Activated naive CD4-positive, alpha-beta T cell treated with anti-CD3 and anti-CD28 coated beads, Interleukin-2, amount 10 ng/mL, durations not matched to agents 7 days and 5 days (primary cell): ENCODE measurements at regions not wholly inside any gene's neighbourhood (a gene's known extent, or its start where the extent isn't known, plus 50 kb on each side); places are given as distances from the start of the nearest gene placed in this dataset.

Source experiments
- CTCF ChIA-PET: fragments of 350-600 bp; sonication (Branson Sonifier 250); formaldehyde crosslinking; loops from one replicate; lab custom pipeline; 2021; ENCODE audit warnings: antibody characterized with exemption; lab: Charles Lee
- DNase-seq: peaks from one replicate; pipeline ENCODE4 v3.0.0-alpha.2; 2020
- H3K27ac Mint-ChIP-seq: one replicate; pipeline ENCODE4 v1.8.0; 2021; ENCODE audit warnings: mild to moderate bottlenecking, moderate library complexity, mixed read lengths
- H3K27me3 Mint-ChIP-seq: one replicate; pipeline ENCODE4 v1.8.0; 2021; ENCODE audit warnings: mild to moderate bottlenecking, mixed read lengths
- H3K36me3 Mint-ChIP-seq: one replicate; pipeline ENCODE4 v1.8.0; 2021; ENCODE audit warnings: mixed read lengths
- H3K4me1 Mint-ChIP-seq: one replicate; pipeline ENCODE4 v1.8.0; 2021; ENCODE audit warnings: mixed read lengths
- H3K4me3 Mint-ChIP-seq: one replicate; pipeline ENCODE4 v1.8.0; 2021; ENCODE audit warnings: mild to moderate bottlenecking, moderate library complexity, mixed read lengths
- H3K9me3 Mint-ChIP-seq: one replicate; pipeline ENCODE4 v1.8.0; 2021; ENCODE audit warnings: mixed read lengths

- Mint-ChIP-seq H3K27ac (no peak overlapping the region), H3K4me3 (no peak overlapping the region), H3K27me3 (no peaks in the 10 kb centered on the region), H3K9me3 (peaks cover 3% of the 10 kb centered on the region), H3K4me1 (no peaks in the 10 kb centered on the region), H3K36me3 (no peaks in the 10 kb centered on the region)
- DNase-seq: no peak
- CTCF ChIA-PET: interaction anchor here (0.5 kb wide), 1 partner anchor 32 kb away, joined by 3 read pairs; no protein-coding TSS in a partner anchor
These were observed 192.3 kb upstream of the RBMS3 start for GRCh38 chr3:29088579-29088978.

- no peak overlapping the region for H3K27ac Mint-ChIP-seq
- DNase-seq: no peak
- CTCF ChIA-PET: no interaction called here
These were observed 189.8 kb upstream of the RBMS3 start for GRCh38 chr3:29090912-29091597.

GRCh38 chr3:29091599-29092189 lies 189.2 kb upstream of the RBMS3 start:
- DNase-seq: no peak
- H3K9me3 Mint-ChIP-seq: peaks cover 8% of the 10 kb centered on the region
- H3K36me3 Mint-ChIP-seq: no peaks in the 10 kb centered on the region
- no peaks in the 10 kb centered on the region for H3K27me3 Mint-ChIP-seq
- CTCF ChIA-PET: no interaction called here
- H3K27ac Mint-ChIP-seq: no peak overlapping the region
- H3K4me3 Mint-ChIP-seq: no peak overlapping the region
- H3K4me1 Mint-ChIP-seq: no peaks in the 10 kb centered on the region

More at GRCh38 chr3:29090912-29091597, 189.8 kb upstream of the RBMS3 start:
- no peaks in the 10 kb centered on the region for H3K27me3 Mint-ChIP-seq
- no peaks in the 10 kb centered on the region for H3K36me3 Mint-ChIP-seq
- H3K4me3 Mint-ChIP-seq: no peak overlapping the region
- H3K9me3 Mint-ChIP-seq: peaks cover 8% of the 10 kb centered on the region
- H3K4me1 Mint-ChIP-seq: no peaks in the 10 kb centered on the region

GRCh38 chr3:29092348-29092747 lies 188.5 kb upstream of the RBMS3 start:
- CTCF ChIA-PET: no interaction called here
- Mint-ChIP-seq H3K4me3 (no peak overlapping the region), H3K27ac (no peak overlapping the region), H3K9me3 (peaks cover 10% of the 10 kb centered on the region), H3K27me3 (no peaks in the 10 kb centered on the region), H3K36me3 (no peaks in the 10 kb centered on the region), H3K4me1 (no peaks in the 10 kb centered on the region)
- no peak for DNase-seq

- CTCF ChIA-PET: no interaction called here
- H3K27me3 Mint-ChIP-seq: no peaks in the 10 kb centered on the region
- no peaks in the 10 kb centered on the region for H3K36me3 Mint-ChIP-seq
- no peaks in the 10 kb centered on the region for H3K4me1 Mint-ChIP-seq
- peaks cover 19% of the 10 kb centered on the region for H3K9me3 Mint-ChIP-seq
- DNase-seq: no peak
- no peak overlapping the region for H3K27ac Mint-ChIP-seq
- no peak overlapping the region for H3K4me3 Mint-ChIP-seq
These were observed 181.6 kb upstream of the RBMS3 start for GRCh38 chr3:29099296-29099695.

GRCh38 chr3:29099775-29100174 lies 181.1 kb upstream of the RBMS3 start:
- no peak overlapping the region for H3K4me3 Mint-ChIP-seq
- H3K27me3 Mint-ChIP-seq: no peaks in the 10 kb centered on the region
- DNase-seq: no peak
- no peaks in the 10 kb centered on the region for H3K36me3 Mint-ChIP-seq
- no peak overlapping the region for H3K27ac Mint-ChIP-seq
- H3K9me3 Mint-ChIP-seq: peaks cover 15% of the 10 kb centered on the region
- CTCF ChIA-PET: no interaction called here
- no peaks in the 10 kb centered on the region for H3K4me1 Mint-ChIP-seq

- CTCF ChIA-PET: no interaction called here
- Mint-ChIP-seq H3K4me1 (no peaks in the 10 kb centered on the region), H3K9me3 (peaks cover 15% of the 10 kb centered on the region), H3K27ac (no peak overlapping the region), H3K27me3 (no peaks in the 10 kb centered on the region), H3K36me3 (no peaks in the 10 kb centered on the region), H3K4me3 (no peak overlapping the region)
- DNase-seq: no peak
These were observed 180.6 kb upstream of the RBMS3 start for GRCh38 chr3:29100292-29100691.

- Mint-ChIP-seq H3K27ac (no peak overlapping the region), H3K36me3 (no peaks in the 10 kb centered on the region), H3K9me3 (no peaks in the 10 kb centered on the region), H3K27me3 (no peaks in the 10 kb centered on the region), H3K4me3 (no peak overlapping the region), H3K4me1 (no peaks in the 10 kb centered on the region)
- DNase-seq: no peak
- CTCF ChIA-PET: no interaction called here
These were observed 152.9 kb upstream of the RBMS3 start for GRCh38 chr3:29128001-29128400.

- Mint-ChIP-seq H3K27me3 (no peaks in the 10 kb centered on the region), H3K36me3 (no peaks in the 10 kb centered on the region), H3K9me3 (no peaks in the 10 kb centered on the region), H3K4me3 (no peak overlapping the region), H3K27ac (no peak overlapping the region), H3K4me1 (no peaks in the 10 kb centered on the region)
- DNase-seq: no peak
- CTCF ChIA-PET: no interaction called here
These were observed 143.3 kb upstream of the RBMS3 start for GRCh38 chr3:29137601-29138000.

- no peaks in the 10 kb centered on the region for H3K4me1 Mint-ChIP-seq
- no peak overlapping the region for H3K27ac Mint-ChIP-seq
- no peaks in the 10 kb centered on the region for H3K36me3 Mint-ChIP-seq
- no peaks in the 10 kb centered on the region for H3K27me3 Mint-ChIP-seq
- H3K9me3 Mint-ChIP-seq: no peaks in the 10 kb centered on the region
- no peak overlapping the region for H3K4me3 Mint-ChIP-seq
- CTCF ChIA-PET: no interaction called here
- DNase-seq: no peak
These were observed 142.7 kb upstream of the RBMS3 start for GRCh38 chr3:29138171-29138570.

- H3K4me3 Mint-ChIP-seq: no peak overlapping the region
- DNase-seq: no peak
- H3K4me1 Mint-ChIP-seq: no peaks in the 10 kb centered on the region
- peaks cover 3% of the 10 kb centered on the region for H3K27me3 Mint-ChIP-seq
- H3K36me3 Mint-ChIP-seq: no peaks in the 10 kb centered on the region
- H3K9me3 Mint-ChIP-seq: no peaks in the 10 kb centered on the region
- no peak overlapping the region for H3K27ac Mint-ChIP-seq
- CTCF ChIA-PET: no interaction called here
These were observed 140.2 kb upstream of the RBMS3 start for GRCh38 chr3:29140666-29141065.

GRCh38 chr3:29141197-29141917 lies 139.5 kb upstream of the RBMS3 start:
- Mint-ChIP-seq H3K9me3 (no peaks in the 10 kb centered on the region), H3K27me3 (peaks cover 3% of the 10 kb centered on the region), H3K4me1 (no peaks in the 10 kb centered on the region), H3K36me3 (no peaks in the 10 kb centered on the region), H3K27ac (no peak overlapping the region), H3K4me3 (no peak overlapping the region)
- CTCF ChIA-PET: no interaction called here
- DNase-seq: no peak

GRCh38 chr3:29141918-29142275 lies 139.0 kb upstream of the RBMS3 start:
- Mint-ChIP-seq H3K36me3 (no peaks in the 10 kb centered on the region), H3K9me3 (no peaks in the 10 kb centered on the region), H3K4me3 (no peak overlapping the region), H3K27me3 (peaks cover 3% of the 10 kb centered on the region), H3K4me1 (no peaks in the 10 kb centered on the region), H3K27ac (no peak overlapping the region)
- CTCF ChIA-PET: no interaction called here
- DNase-seq: no peak

- DNase-seq: no peak
- Mint-ChIP-seq H3K27me3 (peaks cover 3% of the 10 kb centered on the region), H3K4me1 (no peaks in the 10 kb centered on the region), H3K9me3 (no peaks in the 10 kb centered on the region), H3K4me3 (no peak overlapping the region), H3K27ac (no peak overlapping the region), H3K36me3 (no peaks in the 10 kb centered on the region)
- CTCF ChIA-PET: no interaction called here
These were observed 137.7 kb upstream of the RBMS3 start for GRCh38 chr3:29143151-29143550.

GRCh38 chr3:29144361-29144760 lies 136.5 kb upstream of the RBMS3 start:
- CTCF ChIA-PET: no interaction called here
- H3K9me3 Mint-ChIP-seq: no peaks in the 10 kb centered on the region

More at GRCh38 chr3:29144361-29144760, 136.5 kb upstream of the RBMS3 start:
- Mint-ChIP-seq H3K4me3 (no peak overlapping the region), H3K27me3 (peaks cover 3% of the 10 kb centered on the region), H3K27ac (no peak overlapping the region), H3K36me3 (no peaks in the 10 kb centered on the region), H3K4me1 (no peaks in the 10 kb centered on the region)
- DNase-seq: no peak
